Activated naive CD4-positive, alpha-beta T cell treated with anti-CD3 and anti-CD28 coated beads, Interleukin-2, amount 50 U/mL, for 72 hours (primary cell): ENCODE measurements at regions not wholly inside any gene's neighbourhood (a gene's known extent, or its start where the extent isn't known, plus 50 kb on each side); places are given as distances from the start of the nearest gene placed in this dataset.
"Not testable (repeated sequence)": the region's sequence is repeated elsewhere in the genome, so short reads cannot be mapped to it uniquely, and the experiment has no call there.

Source experiments
- ATAC-seq, 2 donors: fragments of 150-1000 bp; cut with Tn5 transposase; 2 replicates each; pipeline ENCODE4 v1.10.0; 2021; ENCODE audit warnings: mild to moderate bottlenecking in 2 of 2, moderate library complexity in 2 of 2
- DNase-seq, 2 donors: peaks; one replicate each; pipeline ENCODE4 v3.0.0; 2021 to 2022; ENCODE audit warnings: low spot score in 2 of 2
- H3K27ac Mint-ChIP-seq, 2 donors: one replicate each; pipeline ENCODE4 v1.8.0; 2022; ENCODE audit warnings: mild to moderate bottlenecking in 2 of 2, mixed read lengths in 2 of 2
- H3K36me3 Mint-ChIP-seq, 2 donors: one replicate each; pipeline ENCODE4 v1.8.0; 2022; ENCODE audit warnings: mixed read lengths in 2 of 2
- H3K9me3 Mint-ChIP-seq, 2 donors: one replicate each; pipeline ENCODE4 v1.8.0; 2022; ENCODE audit warnings: mixed read lengths in 2 of 2

- H3K27ac Mint-ChIP-seq, result no peak overlapping the region
Measured at GRCh38 chr22:44620129-44620840, 81.7 kb upstream of the PRR5 start.

GRCh38 chr22:44619560-44620128 lies 82.4 kb upstream of the PRR5 start:
- not testable (repeated sequence) for H3K36me3 Mint-ChIP-seq, DNase-seq, ATAC-seq, H3K9me3 Mint-ChIP-seq, H3K27ac Mint-ChIP-seq

More at GRCh38 chr22:44620129-44620840, 81.7 kb upstream of the PRR5 start:
- ATAC-seq (peak; percentile 79 to 89), DNase-seq (peak; percentile 71 to 76)
- Mint-ChIP-seq H3K36me3 (no peaks in the 10 kb centered on the region), H3K9me3 (peaks cover 0 to 3% of the 10 kb centered on the region in 2 donors)

- not testable (repeated sequence) for H3K36me3 Mint-ChIP-seq, ATAC-seq, H3K27ac Mint-ChIP-seq, DNase-seq, H3K9me3 Mint-ChIP-seq
Measured at GRCh38 chr22:44618910-44619309, 83.1 kb upstream of the PRR5 start.

GRCh38 chr22:44618400-44618799 lies 83.6 kb upstream of the PRR5 start:
- DNase-seq (no peak), ATAC-seq (no peak)
- no peak overlapping the region for H3K27ac Mint-ChIP-seq
- peaks cover 0 to 4% of the 10 kb centered on the region in 2 donors for H3K9me3 Mint-ChIP-seq
- H3K36me3 Mint-ChIP-seq, result no peaks in the 10 kb centered on the region

GRCh38 chr22:44617828-44618227 lies 84.2 kb upstream of the PRR5 start:
- Mint-ChIP-seq H3K27ac (no peak overlapping the region), H3K9me3 (peaks cover 0 to 4% of the 10 kb centered on the region in 2 donors), H3K36me3 (no peaks in the 10 kb centered on the region)
- ATAC-seq, result no peak
- DNase-seq, result no peak

- Mint-ChIP-seq H3K9me3 (peaks cover 0 to 4% of the 10 kb centered on the region in 2 donors), H3K27ac (no peak overlapping the region), H3K36me3 (peaks cover 0 to under 1% of the 10 kb centered on the region in 2 donors)
- ATAC-seq (no peak), DNase-seq (no peak)
Measured at GRCh38 chr22:44616882-44617655, 84.9 kb upstream of the PRR5 start.

- ATAC-seq (no peak), DNase-seq (no peak)
- no peak overlapping the region for H3K27ac Mint-ChIP-seq
- H3K36me3 Mint-ChIP-seq, result peaks cover under 1 to 7% of the 10 kb centered on the region in 2 donors
- H3K9me3 Mint-ChIP-seq, result peaks cover under 1 to 5% of the 10 kb centered on the region in 2 donors
Measured at GRCh38 chr22:44616461-44616860, 85.5 kb upstream of the PRR5 start.

GRCh38 chr22:44615602-44616180 lies 86.3 kb upstream of the PRR5 start:
- ATAC-seq, result no peak
- H3K27ac Mint-ChIP-seq, result no peak overlapping the region

GRCh38 chr22:44615146-44615545 lies 86.9 kb upstream of the PRR5 start:
- DNase-seq, result no peak
- peaks cover 9% of the 10 kb centered on the region in 2 donors for H3K9me3 Mint-ChIP-seq
- H3K27ac Mint-ChIP-seq, result no peak overlapping the region
- ATAC-seq, result no peak
- H3K36me3 Mint-ChIP-seq, result peaks cover 7 to 12% of the 10 kb centered on the region in 2 donors

More at GRCh38 chr22:44615602-44616180, 86.3 kb upstream of the PRR5 start:
- DNase-seq, result no peak
- Mint-ChIP-seq H3K36me3 (peaks cover 7 to 12% of the 10 kb centered on the region in 2 donors), H3K9me3 (peaks cover 7 to 9% of the 10 kb centered on the region in 2 donors)

- peak overlapping the region in 1 of 2 donors; percentile 39 for H3K27ac Mint-ChIP-seq
- ATAC-seq (no peak), DNase-seq (no peak)
- peaks cover 7 to 12% of the 10 kb centered on the region in 2 donors for H3K36me3 Mint-ChIP-seq
- peaks cover 9 to 12% of the 10 kb centered on the region in 2 donors for H3K9me3 Mint-ChIP-seq
Measured at GRCh38 chr22:44613196-44613595, 88.8 kb upstream of the PRR5 start.

- DNase-seq (no peak), ATAC-seq (no peak)
- Mint-ChIP-seq H3K9me3 (peaks cover 9 to 12% of the 10 kb centered on the region in 2 donors), H3K27ac (peak overlapping the region in 1 of 2 donors; percentile 48), H3K36me3 (peaks cover 7 to 12% of the 10 kb centered on the region in 2 donors)
Measured at GRCh38 chr22:44611880-44612496, 90.0 kb upstream of the PRR5 start.

- H3K36me3 Mint-ChIP-seq, result peaks cover 7 to 12% of the 10 kb centered on the region in 2 donors
- DNase-seq (no peak), ATAC-seq (no peak)
- peak overlapping the region in 1 of 2 donors; percentile 18 for H3K27ac Mint-ChIP-seq
- peaks cover 4 to 12% of the 10 kb centered on the region in 2 donors for H3K9me3 Mint-ChIP-seq
Measured at GRCh38 chr22:44610071-44610470, 91.9 kb upstream of the PRR5 start.

- Mint-ChIP-seq H3K9me3 (peaks cover 4 to 12% of the 10 kb centered on the region in 2 donors), H3K36me3 (peaks cover 7 to 12% of the 10 kb centered on the region in 2 donors), H3K27ac (peak overlapping the region in 1 of 2 donors; percentile 18)
- DNase-seq, result no peak
- no peak for ATAC-seq
Measured at GRCh38 chr22:44609400-44609988, 92.5 kb upstream of the PRR5 start.

GRCh38 chr22:44608597-44609399 lies 93.2 kb upstream of the PRR5 start:
- ATAC-seq, result no peak
- H3K36me3 Mint-ChIP-seq, result peaks cover 7 to 12% of the 10 kb centered on the region in 2 donors
- H3K27ac Mint-ChIP-seq, result no peak overlapping the region
- DNase-seq, result no peak
- H3K9me3 Mint-ChIP-seq, result peaks cover 4 to 12% of the 10 kb centered on the region in 2 donors

- peaks cover under 1 to 8% of the 10 kb centered on the region in 2 donors for H3K9me3 Mint-ChIP-seq
- no peak for ATAC-seq
- DNase-seq, result no peak
- no peak overlapping the region for H3K27ac Mint-ChIP-seq
- peaks cover 2 to 3% of the 10 kb centered on the region in 2 donors for H3K36me3 Mint-ChIP-seq
Measured at GRCh38 chr22:44606126-44606525, 95.9 kb upstream of the PRR5 start.
